EH (cell line): ENCODE measurements at regions not wholly inside any gene's neighbourhood (a gene's known extent, or its start where the extent isn't known, plus 50 kb on each side); places are given as distances from the start of the nearest gene placed in this dataset.
"Not testable (repeated sequence)": the region's sequence is repeated elsewhere in the genome, so short reads cannot be mapped to it uniquely, and the experiment has no call there.

Source experiments
- DNase-seq: peaks from one replicate; pipeline ENCODE4 v3.0.0-alpha.2; 2015; ENCODE audit warnings: low read depth

DNA sequence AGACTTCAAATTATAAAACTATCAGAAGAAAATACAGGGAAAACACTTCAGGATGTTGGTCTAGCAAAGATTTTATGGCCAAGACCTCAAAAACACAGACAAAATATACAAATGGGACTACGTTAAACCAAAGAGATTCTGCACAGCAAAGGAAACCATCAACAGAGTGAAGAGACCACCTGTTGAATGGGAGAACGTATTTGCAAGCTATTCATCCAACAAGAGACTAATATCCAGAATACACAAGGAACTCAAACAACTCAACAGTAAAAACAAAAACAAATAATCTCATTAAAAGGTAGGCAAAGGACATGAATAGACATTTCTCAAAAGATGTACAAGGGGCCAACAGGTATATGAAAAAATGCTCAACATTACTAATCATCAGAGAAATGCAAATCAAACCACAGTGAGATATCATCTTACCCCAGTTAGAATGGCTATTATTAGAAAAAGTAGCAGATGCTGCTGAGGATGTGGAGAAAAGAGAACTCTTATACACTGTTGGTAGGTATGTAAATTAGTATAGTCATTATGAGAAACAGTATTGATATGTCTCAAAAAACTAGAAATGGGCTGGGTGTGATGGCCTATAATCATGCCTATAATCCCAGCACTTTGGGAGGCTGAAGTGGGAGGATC lies 112.6 kb downstream of the LRIG2 start:
- DNase-seq, result no peak

DNA sequence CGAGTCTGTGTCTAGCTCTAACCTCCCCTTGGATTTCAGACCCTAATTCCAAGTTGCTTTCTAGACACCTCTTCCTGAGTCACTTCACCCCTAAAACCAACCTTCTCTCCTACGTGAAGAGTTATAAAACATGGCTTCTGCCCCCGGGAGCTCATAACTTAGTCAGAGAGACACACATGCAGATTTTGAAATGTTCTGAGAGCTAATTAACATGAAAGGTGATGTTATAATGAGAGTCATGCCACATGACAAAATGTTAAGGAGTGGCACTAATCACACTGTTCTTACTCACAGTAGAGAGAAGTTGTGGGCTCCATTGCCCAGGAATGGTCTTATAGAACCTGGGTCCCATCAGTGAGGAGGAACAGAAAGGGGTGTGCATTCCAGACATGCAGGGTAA lies 117.1 kb downstream of the LRIG2 start:
- DNase-seq, result no peak

DNA sequence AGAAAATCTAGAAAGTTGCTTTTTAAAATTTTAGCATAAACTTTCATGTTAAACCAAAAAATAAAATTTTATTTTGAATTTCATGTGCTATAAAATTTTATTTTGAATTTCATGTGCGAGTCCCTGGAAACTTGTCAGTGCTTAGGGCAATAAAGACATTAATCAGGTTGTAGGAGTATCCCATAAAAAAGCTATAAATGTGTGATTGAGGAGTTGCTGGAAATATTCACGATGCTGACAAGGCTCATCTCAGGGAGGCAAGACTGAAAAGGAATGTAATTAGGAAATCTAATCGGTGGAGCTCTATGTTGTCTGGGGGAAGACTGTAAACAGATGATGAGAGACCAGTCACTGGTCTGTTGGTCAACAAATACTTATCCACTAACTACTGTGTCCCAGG lies 117.9 kb downstream of the LRIG2 start:
- no peak for DNase-seq

DNA sequence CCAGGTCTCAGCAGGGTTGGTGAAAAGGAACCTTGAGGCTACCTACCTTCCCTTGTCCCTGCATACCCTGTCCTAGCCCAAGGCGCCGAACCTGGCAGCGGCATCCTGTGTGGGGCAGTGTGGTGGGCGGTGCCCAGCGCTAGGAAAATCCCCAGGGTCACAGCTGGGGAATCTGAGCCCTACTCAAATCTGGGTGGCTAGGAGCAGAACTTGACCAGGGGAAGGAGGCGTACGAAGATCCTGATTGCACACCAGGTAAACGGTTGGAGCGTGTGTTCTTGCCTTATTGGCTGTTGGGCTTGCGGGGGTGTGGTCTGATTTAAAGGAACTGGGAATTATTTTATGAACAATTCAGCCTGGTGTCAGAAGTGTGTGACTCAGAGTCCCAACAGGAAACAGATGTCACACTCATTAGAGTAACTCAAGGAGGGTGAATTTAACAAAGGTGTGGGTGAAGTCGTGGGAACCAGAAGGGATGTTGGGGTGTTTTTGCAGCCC lies 118.6 kb downstream of the LRIG2 start:
- DNase-seq, result no peak

- no peak for DNase-seq
Observed at GRCh38 chr1:113192242-113192641, 119.2 kb downstream of the LRIG2 start.

GRCh38 chr1:113192980-113193379 lies 120.0 kb downstream of the LRIG2 start:
- DNase-seq, result no peak

- no peak for DNase-seq
Observed at GRCh38 chr1:113194846-113195830, 122.1 kb downstream of the LRIG2 start.

GRCh38 chr1:113197719-113198330 lies 124.8 kb downstream of the LRIG2 start:
- DNase-seq, result no peak

- no peak for DNase-seq
Observed at GRCh38 chr1:113198806-113199205, 125.8 kb downstream of the LRIG2 start.

DNA sequence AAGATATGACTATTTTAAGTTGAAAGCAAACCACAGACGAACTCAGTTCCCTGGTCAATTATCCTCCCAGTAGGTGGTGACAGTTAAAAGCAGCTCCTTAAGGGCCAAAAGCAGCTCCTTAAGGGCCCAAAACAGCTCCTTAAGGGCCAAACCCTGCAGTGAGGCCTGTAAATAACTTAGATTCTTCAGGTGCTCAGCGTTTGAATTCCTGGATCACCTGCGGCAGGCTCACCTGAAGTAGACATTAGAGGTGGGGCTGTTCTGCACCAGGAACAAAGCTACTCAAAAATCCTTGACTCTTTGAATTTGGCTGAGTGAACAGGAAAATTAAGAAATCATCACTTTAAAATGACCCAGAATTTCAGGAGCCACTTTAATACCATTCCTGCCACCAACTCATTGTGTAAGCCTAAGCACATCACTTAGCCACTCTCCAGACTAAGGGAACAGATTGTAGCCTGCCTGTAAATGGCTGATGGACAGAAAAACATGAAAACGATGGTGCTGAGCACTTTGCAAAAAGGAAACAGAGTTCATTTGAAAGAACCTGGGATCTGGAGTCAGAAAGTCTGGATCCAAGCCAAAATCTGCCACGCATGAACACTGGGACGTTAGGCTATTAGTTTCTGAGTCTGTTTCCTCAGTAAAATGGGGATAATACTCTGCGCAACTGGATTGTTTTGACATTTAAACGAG lies 126.9 kb downstream of the LRIG2 start:
- DNase-seq, result no peak

- DNase-seq, result no peak
Observed at GRCh38 chr1:113201560-113201959, 128.6 kb downstream of the LRIG2 start.

DNA sequence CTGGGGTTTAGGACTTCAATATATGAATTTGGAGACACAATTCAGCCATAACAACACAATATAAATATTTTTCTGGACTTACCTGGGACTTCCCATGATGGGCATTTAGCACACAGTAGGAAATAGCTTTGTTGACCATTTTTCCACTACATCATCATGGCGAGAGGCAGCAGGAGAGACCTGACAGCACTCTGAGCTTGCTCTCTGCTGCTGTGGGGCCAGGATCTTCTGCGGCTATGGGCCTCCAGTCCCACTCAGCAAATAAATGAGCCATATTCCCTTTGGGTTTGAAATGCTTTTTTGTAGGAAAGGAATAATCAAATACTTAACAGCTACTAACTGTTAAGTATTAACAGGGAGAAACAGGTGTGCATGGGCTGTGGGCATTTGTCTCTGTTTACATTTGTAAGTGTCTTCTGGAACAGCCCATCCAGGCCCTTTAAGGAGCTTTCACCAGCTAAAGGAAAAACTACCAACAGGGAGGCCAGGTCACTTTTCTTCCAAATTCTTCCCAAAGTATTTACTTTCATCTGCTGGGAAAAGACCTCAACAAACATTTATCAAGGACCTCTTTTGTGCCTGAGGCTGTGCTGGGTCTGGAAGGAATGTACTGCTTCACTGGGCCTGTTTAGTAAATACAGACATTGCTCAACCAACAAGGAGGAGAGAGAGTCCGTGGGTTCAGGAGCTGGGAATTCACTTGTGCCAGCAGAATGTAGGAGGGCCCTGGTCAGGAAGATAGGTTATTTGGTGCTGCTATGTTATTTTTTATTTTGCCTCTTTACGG lies 133.2 kb downstream of the LRIG2 start:
- DNase-seq, result no peak

DNA sequence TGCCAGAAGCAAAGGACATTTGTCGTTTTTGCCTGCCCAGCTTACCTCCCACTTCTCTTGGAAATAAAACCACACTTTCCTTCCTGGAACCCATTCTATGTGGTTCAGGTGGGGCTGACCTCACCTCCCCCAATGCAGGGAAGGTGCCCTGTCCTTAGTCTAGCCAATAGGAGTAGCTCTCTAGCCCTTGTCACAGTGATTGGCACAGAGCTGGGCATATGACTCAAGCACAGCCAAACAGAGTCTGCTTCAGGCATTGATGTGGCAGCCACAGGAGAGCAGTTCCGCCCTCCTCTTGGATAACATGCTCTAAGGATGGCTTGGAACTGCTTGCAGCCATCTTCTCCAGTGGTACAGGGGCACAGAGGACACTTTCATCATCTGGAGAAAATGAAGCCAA lies 134.0 kb downstream of the LRIG2 start:
- no peak for DNase-seq

DNA sequence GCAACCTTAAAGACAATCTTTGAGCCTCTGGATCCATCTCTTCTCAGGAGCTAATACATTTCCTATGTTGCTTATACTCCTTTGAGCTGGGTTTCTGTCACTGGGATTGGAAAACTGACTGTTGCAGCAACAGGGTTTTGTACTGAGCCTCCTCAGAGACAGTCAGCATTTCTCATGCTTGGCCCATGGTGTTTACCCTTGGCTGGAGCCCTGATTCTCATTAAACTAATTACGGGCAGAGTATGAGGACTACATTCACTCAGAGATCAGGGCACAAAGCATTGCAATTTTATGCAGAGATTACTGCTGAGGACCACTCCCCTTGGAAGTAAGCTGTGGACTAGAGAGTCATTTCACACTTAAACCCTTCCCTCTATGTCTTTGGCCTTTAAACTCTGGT lies 134.5 kb downstream of the LRIG2 start:
- DNase-seq, result no peak

DNA sequence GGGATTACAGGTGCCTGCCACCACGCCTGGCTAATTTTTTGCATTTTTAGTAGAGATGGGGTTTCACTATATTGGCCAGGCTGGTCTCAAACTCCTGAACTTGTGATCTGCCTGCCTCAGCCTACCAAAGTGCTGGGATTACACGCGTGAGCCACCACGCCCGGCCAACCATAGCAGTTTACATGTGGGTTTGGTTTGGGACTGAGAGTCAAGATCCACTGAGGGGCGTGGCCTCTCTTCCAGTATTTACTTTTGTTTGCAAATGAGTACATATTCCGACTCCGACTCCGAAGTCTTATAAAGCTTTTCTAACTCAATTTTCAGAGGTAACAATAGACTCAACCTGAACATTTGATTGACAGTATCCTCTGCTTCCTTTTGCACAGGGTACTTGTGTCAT lies 135.4 kb downstream of the LRIG2 start:
- not testable (repeated sequence) for DNase-seq

- DNase-seq, result no peak
Observed at GRCh38 chr1:113210248-113210647, 137.2 kb downstream of the LRIG2 start.

- DNase-seq, result no peak
Observed at GRCh38 chr1:113211467-113211866, 138.5 kb downstream of the LRIG2 start.

GRCh38 chr1:113215015-113215414 lies 142.0 kb downstream of the LRIG2 start:
- DNase-seq, result no peak

- DNase-seq, result no peak
Observed at GRCh38 chr1:113216664-113217063, 143.7 kb downstream of the LRIG2 start.

DNA sequence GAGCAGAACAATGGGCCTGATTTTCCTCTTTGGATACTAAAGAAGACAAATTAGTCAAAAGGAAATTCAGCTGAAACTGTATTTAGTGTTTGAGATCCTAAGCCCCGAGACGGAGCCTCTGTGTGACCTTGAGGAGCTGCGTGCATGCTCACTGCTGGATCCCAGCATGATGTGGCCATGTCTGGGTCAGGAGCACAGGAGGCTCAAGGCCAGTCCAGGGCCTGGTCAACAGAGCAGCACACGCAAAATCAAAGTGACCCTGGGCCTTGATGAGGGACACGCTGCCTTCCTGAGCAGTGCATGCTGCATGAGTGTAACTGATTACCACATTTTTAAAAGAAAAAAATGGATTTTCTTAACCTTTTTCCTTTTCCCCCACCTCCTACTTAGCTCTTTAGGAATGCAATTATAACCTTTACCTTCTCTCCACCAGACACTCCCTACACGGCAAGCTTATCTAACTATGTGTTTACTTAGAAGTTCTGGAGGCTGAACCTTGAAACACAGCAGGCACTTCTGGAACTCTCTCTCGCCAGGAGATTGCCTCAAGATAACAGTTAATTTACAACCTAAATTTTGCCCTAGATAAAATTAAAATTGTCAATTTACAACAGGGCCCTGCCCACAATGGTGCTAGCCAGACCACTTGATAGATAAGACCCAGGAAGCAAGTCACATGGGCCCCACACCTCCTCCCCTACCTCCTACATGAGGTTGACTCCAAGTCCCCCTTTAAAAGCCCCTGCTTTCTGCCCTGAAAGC lies 144.6 kb downstream of the LRIG2 start:
- DNase-seq, result no peak

GRCh38 chr1:113219377-113219776 lies 146.4 kb downstream of the LRIG2 start:
- peak; percentile 7 for DNase-seq
